GM12878 (cell line): ENCODE measurements at regions not wholly inside any gene's neighbourhood (a gene's known extent, or its start where the extent isn't known, plus 50 kb on each side); places are given as distances from the start of the nearest gene placed in this dataset.

Source experiments
- ATAC-seq: fragments of 200-7000 bp; cut with Tn5 transposase; 3 replicates; pipeline ENCODE4 v1.9.1; 2020; ENCODE audit warnings: mild to moderate bottlenecking, moderate library complexity
- BruUV-seq: library from RNA; stranded (reverse); fragments of 400-500 nt; replicated peaks from 2 replicates; lab custom pipeline; 2021; lab: Mats Ljungman, UMichigan
- CTCF ChIA-PET: fragments of 300-600 bp; sonication (Branson Sonifier 250); formaldehyde crosslinking; extraction: SDS; loops from one replicate; lab custom pipeline; 2021; ENCODE audit warnings: inconsistent platforms; lab: Yijun Ruan, JAX
- POLR2A ChIA-PET: fragments of 350-600 bp; formaldehyde crosslinking; extraction: SDS; loops from one replicate; lab custom pipeline; 2021; ENCODE audit warnings: inconsistent platforms; lab: Charles Lee
- RAD21 ChIA-PET: fragments of 300-600 bp; sonication (Branson Sonifier 250); formaldehyde crosslinking; loops from one replicate; lab custom pipeline; 2023; ENCODE audit warnings: antibody characterized with exemption; ENCODE audit not compliant: unreplicated experiment; lab: Charles Lee
- SMC1A ChIA-PET: fragments of 300-600 bp; sonication (Branson Sonifier 250); formaldehyde crosslinking; loops from one replicate; lab custom pipeline; 2023; ENCODE audit not compliant: unreplicated experiment, uncharacterized antibody; lab: Charles Lee
- DNase-seq: peaks from one replicate; pipeline ENCODE4 v3.0.0-alpha.2; 2011; ENCODE audit warnings: low read depth, low spot score
- FAIRE-seq: peaks from 3 replicates; lab custom pipeline; 2011; peaks lifted over from hg19 to GRCh38; lab: Jason Lieb, UNC
- H2AFZ ChIP-seq: 2 replicates; pipeline ENCODE4 v1.6.0; 2011; ENCODE audit warnings: low read depth, low read length, control low read depth; ENCODE audit not compliant: control insufficient read depth
- H3K27ac ChIP-seq: 2 replicates; pipeline ENCODE4 v1.5.1; 2011; ENCODE audit warnings: control low read depth; ENCODE audit not compliant: control insufficient read depth, insufficient read depth
- H3K27me3 ChIP-seq, 2 experiments: replicated peaks in 1 of 2; 2 replicates each; pipeline versions ENCODE4 v1.6.0 to v1.6.1; 2011; ENCODE audit warnings: low read length in 1 of 2; ENCODE audit not compliant: control insufficient read depth in 2 of 2, insufficient read depth in 2 of 2
- H3K36me3 ChIP-seq, 2 experiments: 2 replicates each; pipeline ENCODE4 v1.5.1; 2011; ENCODE audit warnings: low read length in 1 of 2; ENCODE audit not compliant: control insufficient read depth in 2 of 2, insufficient read depth in 2 of 2
- H3K4me1 ChIP-seq: 2 replicates; pipeline ENCODE4 v1.6.1; 2011; ENCODE audit warnings: mild to moderate bottlenecking, low read length, moderate library complexity, mixed read lengths; ENCODE audit not compliant: control insufficient read depth, insufficient read depth
- H3K4me2 ChIP-seq: 2 replicates; pipeline ENCODE4 v1.6.0; 2011; ENCODE audit warnings: control low read depth; ENCODE audit not compliant: control insufficient read depth, insufficient read depth
- H3K4me3 ChIP-seq: fragments of 200-600 bp; sonication (generic); 2 replicates; pipeline ENCODE4 v1.5.1; 2016
- H3K79me2 ChIP-seq: 2 replicates; pipeline ENCODE4 v1.6.0; 2011; ENCODE audit warnings: low read length; ENCODE audit not compliant: control insufficient read depth, insufficient read depth
- H3K9ac ChIP-seq: 2 replicates; pipeline ENCODE4 v1.8.0; 2011; ENCODE audit warnings: low read length, control low read depth, mixed read lengths; ENCODE audit not compliant: control insufficient read depth, insufficient read depth
- H3K9me3 ChIP-seq: replicated peaks from 3 replicates; pipeline ENCODE4 v1.5.1; 2011; ENCODE audit warnings: mild to moderate bottlenecking, low read length; ENCODE audit not compliant: control insufficient read depth, insufficient read depth
- H4K20me1 ChIP-seq: 2 replicates; pipeline ENCODE4 v1.6.0; 2011; ENCODE audit not compliant: control insufficient read depth, insufficient read depth
- BACH1 ChIP-seq: fragments of 450-650 bp; IDR thresholded peaks from 2 replicates; pipeline ENCODE4 v1.6.1; 2017; ENCODE audit warnings: mild to moderate bottlenecking, borderline replicate concordance
- CHD4 ChIP-seq: fragments of 200-600 bp; sonication (generic); IDR thresholded peaks from 2 replicates; pipeline ENCODE4 v1.6.1; 2016; ENCODE audit warnings: mild to moderate bottlenecking
- EP300 ChIP-seq, 2 experiments: fragments of 150-350 bp in 1 of 2; IDR thresholded peaks; 2 replicates each; pipeline ENCODE4 v1.6.1; 2011 to 2012; ENCODE audit warnings: low read depth in 2 of 2, low read length in 2 of 2, borderline replicate concordance in 1 of 2, improper control_type of control experiment in 1 of 2, inconsistent platforms in 1 of 2; ENCODE audit not compliant: control insufficient read depth in 1 of 2
- HDAC6 ChIP-seq: fragments of 200-600 bp; sonication (generic); IDR thresholded peaks from one replicate; pipeline ENCODE4 v1.8.0; 2017; ENCODE audit warnings: antibody characterized with exemption; ENCODE audit not compliant: unreplicated experiment
- POLR2A ChIP-seq: IDR thresholded peaks from 2 replicates; pipeline ENCODE4 v1.6.1; 2011; ENCODE audit warnings: low read depth, mild to moderate bottlenecking, low read length
- TCF7 ChIP-seq: IDR thresholded peaks from 2 replicates; pipeline ENCODE4 v1.6.1; 2014; ENCODE audit warnings: antibody characterized with exemption, borderline replicate concordance
- ZBED1 ChIP-seq: IDR thresholded peaks from 2 replicates; pipeline ENCODE4 v1.6.1; 2016; ENCODE audit warnings: borderline replicate concordance
- WGBS: methylation state at CpG from one replicate; pipeline ENCODE4 v1.1.6; 2016; ENCODE audit warnings: low lambda C conversion rate; ENCODE audit not compliant: insufficient replicate concordance, insufficient coverage; ENCODE audit errors: missing lambda C conversion rate; 5-methylcytosine and 5-hydroxymethylcytosine counted together
- in situ Hi-C: fragments of 300-500 bp; cut with MboI; formaldehyde crosslinking; loops from 9 replicates; pipeline ENCODE4 v1.14.3; 2018; ENCODE audit warnings: mixed read lengths
- intact Hi-C: fragments of 100-400 bp; cut with micrococcal nuclease; formaldehyde crosslinking; loops from one replicate; pipeline ENCODE4 v1.14.2; 2022; ENCODE audit not compliant: unreplicated experiment
- TF ChIP-seq, protein P1 (sequence below): IDR thresholded peaks from 2 replicates; pipeline ENCODE4 v1.6.1; 2012; ENCODE audit warnings: low read length, inconsistent platforms

DNA sequence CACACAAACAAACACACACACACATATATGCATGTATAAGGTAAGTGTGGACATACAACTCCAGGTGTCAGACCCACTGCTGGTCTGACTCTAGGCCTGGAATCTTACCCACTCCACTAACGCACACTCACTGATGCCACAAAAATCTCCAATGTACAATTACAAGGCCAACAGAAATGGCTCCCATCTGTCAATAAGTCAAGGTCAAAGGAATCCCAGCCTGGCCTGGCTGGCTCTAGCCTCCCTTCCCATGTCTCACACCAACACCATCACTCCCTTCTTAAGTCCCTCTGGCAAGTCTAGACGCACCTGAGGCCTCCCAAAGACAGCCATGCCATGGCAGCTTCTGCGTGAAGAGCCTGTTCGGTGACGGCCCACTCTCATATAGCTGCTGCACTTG, 99.2 kb upstream of the CDYL2 start:
- Histone ChIP-seq H3K4me3 (no peak overlapping the region), H3K9ac (no peak overlapping the region), H3K79me2 (no peaks in the 10 kb centered on the region), H3K4me2 (no peak overlapping the region), H3K27ac (no peak overlapping the region), H2AFZ (no peak overlapping the region), H3K27me3 (peaks cover 0 to 4% of the 10 kb centered on the region in 2 experiments; a peak in 2 of 4 replicates)
- ATAC-seq, result no peak
- WGBS, result 57% methylated on average over 5 of the region's 5 CpGs
- SMC1A ChIA-PET, result interaction anchor here (0.6 kb wide), 1 partner anchor 12 kb away, joined by 3 read pairs; no protein-coding TSS in a partner anchor
- TF ChIP-seq BACH1 (no peak), ZBED1 (no peak), HDAC6 (no peak), TCF7 (no peak), POLR2A (no peak), CHD4 (no peak), EP300 (IDR thresholded peaks at IDR 0.05; ENCODE audit: borderline replicate concordance in 1 of 2, control insufficient read depth in 1 of 2, low read depth in 2 of 2, low read length in 2 of 2) (no peak)
- TF ChIP-seq, protein P1, sequence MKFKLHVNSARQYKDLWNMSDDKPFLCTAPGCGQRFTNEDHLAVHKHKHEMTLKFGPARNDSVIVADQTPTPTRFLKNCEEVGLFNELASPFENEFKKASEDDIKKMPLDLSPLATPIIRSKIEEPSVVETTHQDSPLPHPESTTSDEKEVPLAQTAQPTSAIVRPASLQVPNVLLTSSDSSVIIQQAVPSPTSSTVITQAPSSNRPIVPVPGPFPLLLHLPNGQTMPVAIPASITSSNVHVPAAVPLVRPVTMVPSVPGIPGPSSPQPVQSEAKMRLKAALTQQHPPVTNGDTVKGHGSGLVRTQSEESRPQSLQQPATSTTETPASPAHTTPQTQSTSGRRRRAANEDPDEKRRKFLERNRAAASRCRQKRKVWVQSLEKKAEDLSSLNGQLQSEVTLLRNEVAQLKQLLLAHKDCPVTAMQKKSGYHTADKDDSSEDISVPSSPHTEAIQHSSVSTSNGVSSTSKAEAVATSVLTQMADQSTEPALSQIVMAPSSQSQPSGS, result no peak
- TF ChIP-seq, all 136 proteins: peak for 0
- Histone ChIP-seq H3K9me3 (no peaks in the 10 kb centered on the region), H3K4me1 (no peaks in the 10 kb centered on the region), H4K20me1 (no peaks in the 10 kb centered on the region), H3K36me3 (no peaks in the 10 kb centered on the region)
- DNase-seq, result no peak
- POLR2A ChIA-PET, result no interaction called here
- CTCF ChIA-PET, result interaction anchor here (0.6 kb wide), 1 partner anchor 19 kb away, joined by 3 read pairs; no protein-coding TSS in a partner anchor
- in situ Hi-C loops (no loop called here), intact Hi-C loops (no loop called here)
- no peak for FAIRE-seq
- BruUV-seq, result no TSS peak
- RAD21 ChIA-PET, result no interaction called here
